ENCODE measurements at regions not wholly inside any gene's neighbourhood (a gene's known extent, or its start where the extent isn't known, plus 50 kb on each side); places are given as distances from the start of the nearest gene placed in this dataset.
"Not testable (repeated sequence)": the region's sequence is repeated elsewhere in the genome, so short reads cannot be mapped to it uniquely, and the experiment has no call there.

GRCh38 chr6:27854421-27854820 lies 57.8 kb downstream of the OR2B2 start:
- H3K27ac ChIP-seq (ENCODE audit: low read depth, low read length) = no peak overlapping the region
- H3K4me3 ChIP-seq (ENCODE audit: low read depth, low read length) = no peak overlapping the region
- H3K4me1 ChIP-seq (ENCODE audit: control insufficient read depth, insufficient read depth, low read length) = peaks cover 13% of the 10 kb centered on the region
- H3K9me3 ChIP-seq (ENCODE audit: control insufficient read depth, insufficient read depth, low read length) = no peaks in the 10 kb centered on the region
- no peaks in the 10 kb centered on the region for H3K36me3 ChIP-seq (ENCODE audit: control insufficient read depth, insufficient read depth, low read length)
- no peaks in the 10 kb centered on the region for H3K27me3 ChIP-seq (ENCODE audit: control insufficient read depth, insufficient read depth, low read length)
- no peak overlapping the region for H3K9ac ChIP-seq (ENCODE audit: low read depth, low read length)

GRCh38 chr6:27851440-27851839 lies 60.8 kb downstream of the OR2B2 start:
- H3K4me1 ChIP-seq (ENCODE audit: control insufficient read depth, insufficient read depth, low read length) = peaks cover 13% of the 10 kb centered on the region
- peak overlapping the region; percentile 26 for H3K27ac ChIP-seq (ENCODE audit: low read depth, low read length)
- no peaks in the 10 kb centered on the region for H3K9me3 ChIP-seq (ENCODE audit: control insufficient read depth, insufficient read depth, low read length)
- no peak overlapping the region for H3K9ac ChIP-seq (ENCODE audit: low read depth, low read length)
- H3K27me3 ChIP-seq (ENCODE audit: control insufficient read depth, insufficient read depth, low read length) = no peaks in the 10 kb centered on the region
- no peaks in the 10 kb centered on the region for H3K36me3 ChIP-seq (ENCODE audit: control insufficient read depth, insufficient read depth, low read length)
- H3K4me3 ChIP-seq (ENCODE audit: low read depth, low read length) = no peak overlapping the region

GRCh38 chr6:27849001-27849400 lies 63.2 kb downstream of the OR2B2 start:
- H3K27ac ChIP-seq (ENCODE audit: low read depth, low read length); H3K9me3 ChIP-seq (ENCODE audit: control insufficient read depth, insufficient read depth, low read length); H3K4me3 ChIP-seq (ENCODE audit: low read depth, low read length); H3K27me3 ChIP-seq (ENCODE audit: control insufficient read depth, insufficient read depth, low read length); H3K9ac ChIP-seq (ENCODE audit: low read depth, low read length); H3K36me3 ChIP-seq (ENCODE audit: control insufficient read depth, insufficient read depth, low read length): not testable (repeated sequence)
- H3K4me1 ChIP-seq (ENCODE audit: control insufficient read depth, insufficient read depth, low read length) = peaks cover 13% of the 10 kb centered on the region

GRCh38 chr6:27847706-27848105 lies 64.5 kb downstream of the OR2B2 start:
- peaks cover 13% of the 10 kb centered on the region for H3K4me1 ChIP-seq (ENCODE audit: control insufficient read depth, insufficient read depth, low read length)
- no peaks in the 10 kb centered on the region for H3K27me3 ChIP-seq (ENCODE audit: control insufficient read depth, insufficient read depth, low read length)
- H3K27ac ChIP-seq (ENCODE audit: low read depth, low read length) = no peak overlapping the region
- H3K9me3 ChIP-seq (ENCODE audit: control insufficient read depth, insufficient read depth, low read length) = no peaks in the 10 kb centered on the region
- H3K4me3 ChIP-seq (ENCODE audit: low read depth, low read length) = no peak overlapping the region
- no peaks in the 10 kb centered on the region for H3K36me3 ChIP-seq (ENCODE audit: control insufficient read depth, insufficient read depth, low read length)
- no peak overlapping the region for H3K9ac ChIP-seq (ENCODE audit: low read depth, low read length)

DNA sequence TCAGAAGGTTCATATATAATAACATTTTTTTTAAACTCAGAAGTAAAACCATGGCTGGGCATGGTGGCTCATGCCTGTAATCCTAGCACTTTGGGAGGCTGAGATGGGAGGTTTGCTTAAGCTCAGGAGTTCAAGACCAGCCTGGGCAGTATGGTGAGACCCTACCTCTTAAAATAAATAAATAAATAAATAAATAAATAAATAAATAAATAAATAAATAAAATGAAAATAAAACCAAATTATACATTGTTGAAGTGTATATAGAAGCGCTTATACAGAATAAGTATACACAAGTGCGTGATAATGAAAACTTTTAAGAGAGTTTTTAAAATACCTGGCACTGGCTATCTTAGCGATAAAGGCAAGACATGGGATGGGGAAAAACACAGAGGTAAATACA lies 71.6 kb downstream of the OR2B2 start:
- Histone ChIP-seq H3K9me3 (ENCODE audit: control insufficient read depth, insufficient read depth, low read length) (no peaks in the 10 kb centered on the region), H3K4me1 (ENCODE audit: control insufficient read depth, insufficient read depth, low read length) (peaks cover 10% of the 10 kb centered on the region), H3K36me3 (ENCODE audit: control insufficient read depth, insufficient read depth, low read length) (no peaks in the 10 kb centered on the region), H3K9ac (ENCODE audit: low read depth, low read length) (no peak overlapping the region), H3K27me3 (ENCODE audit: control insufficient read depth, insufficient read depth, low read length) (no peaks in the 10 kb centered on the region), H3K27ac (ENCODE audit: low read depth, low read length) (no peak overlapping the region), H3K4me3 (ENCODE audit: low read depth, low read length) (no peak overlapping the region)

DNA sequence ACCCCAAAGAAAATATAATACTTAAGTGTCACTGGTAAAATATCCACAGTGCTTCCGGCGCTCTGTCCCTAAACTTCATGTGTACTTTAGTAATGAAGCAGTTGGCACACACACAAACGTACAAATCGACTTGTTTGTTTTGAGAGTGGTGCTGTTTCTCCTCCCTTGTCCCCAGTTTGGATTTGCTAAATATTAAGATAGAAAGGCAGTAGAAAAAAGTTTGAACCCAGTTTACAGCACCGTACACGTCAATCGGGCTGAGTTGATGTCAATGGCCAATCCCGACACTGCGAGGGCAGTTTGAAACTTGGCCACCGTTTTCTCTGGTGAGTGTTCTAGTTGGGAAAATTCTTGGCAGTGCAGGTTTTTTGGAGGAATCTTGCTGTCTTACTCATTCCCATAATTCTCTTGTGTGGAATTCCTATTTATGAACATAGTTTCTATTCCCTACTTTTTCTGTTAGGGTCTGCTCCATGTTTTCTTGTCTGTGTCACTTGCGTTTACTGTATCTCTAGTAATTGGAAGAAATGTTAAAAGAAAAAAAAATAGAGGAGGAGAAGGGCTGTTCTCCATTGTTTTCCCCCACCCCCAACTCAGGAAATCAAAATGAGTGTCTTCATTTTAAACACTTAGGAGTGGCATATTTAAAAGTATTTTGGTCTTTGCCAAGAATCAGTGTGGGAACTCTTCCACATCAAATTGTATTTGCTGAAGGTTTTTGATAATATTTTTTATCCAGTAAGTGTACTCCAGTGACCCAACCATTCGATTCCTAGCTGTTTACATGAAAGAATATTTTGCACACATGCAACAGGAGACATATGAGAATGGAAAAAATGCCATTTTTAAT lies 72.3 kb downstream of the OR2B2 start:
- H3K27me3 ChIP-seq (ENCODE audit: control insufficient read depth, insufficient read depth, low read length) = no peaks in the 10 kb centered on the region
- H3K9ac ChIP-seq (ENCODE audit: low read depth, low read length) = peak overlapping the region; percentile 99
- H3K4me1 ChIP-seq (ENCODE audit: control insufficient read depth, insufficient read depth, low read length) = peaks cover 15% of the 10 kb centered on the region
- no peaks in the 10 kb centered on the region for H3K9me3 ChIP-seq (ENCODE audit: control insufficient read depth, insufficient read depth, low read length)
- peak overlapping the region; percentile 99 for H3K27ac ChIP-seq (ENCODE audit: low read depth, low read length)
- peak overlapping the region; percentile 89 for H3K4me3 ChIP-seq (ENCODE audit: low read depth, low read length)
- H3K36me3 ChIP-seq (ENCODE audit: control insufficient read depth, insufficient read depth, low read length) = no peaks in the 10 kb centered on the region

GRCh38 chr6:27838945-27839625 lies 73.1 kb downstream of the OR2B2 start:
- H3K36me3 ChIP-seq (ENCODE audit: control insufficient read depth, insufficient read depth, low read length) = no peaks in the 10 kb centered on the region
- peak overlapping the region; percentile 99 for H3K27ac ChIP-seq (ENCODE audit: low read depth, low read length)
- H3K4me1 ChIP-seq (ENCODE audit: control insufficient read depth, insufficient read depth, low read length) = peaks cover 16% of the 10 kb centered on the region
- peak overlapping the region; percentile 89 for H3K4me3 ChIP-seq (ENCODE audit: low read depth, low read length)
- no peaks in the 10 kb centered on the region for H3K9me3 ChIP-seq (ENCODE audit: control insufficient read depth, insufficient read depth, low read length)
- H3K9ac ChIP-seq (ENCODE audit: low read depth, low read length) = peak overlapping the region; percentile 99
- H3K27me3 ChIP-seq (ENCODE audit: control insufficient read depth, insufficient read depth, low read length) = no peaks in the 10 kb centered on the region

- H3K27me3 ChIP-seq (ENCODE audit: control insufficient read depth, insufficient read depth, low read length) = no peaks in the 10 kb centered on the region
- H3K9ac ChIP-seq (ENCODE audit: low read depth, low read length) = peak overlapping the region; percentile 99
- H3K36me3 ChIP-seq (ENCODE audit: control insufficient read depth, insufficient read depth, low read length) = no peaks in the 10 kb centered on the region
- H3K4me3 ChIP-seq (ENCODE audit: low read depth, low read length) = peak overlapping the region; percentile 89
- H3K4me1 ChIP-seq (ENCODE audit: control insufficient read depth, insufficient read depth, low read length) = peaks cover 16% of the 10 kb centered on the region
- no peaks in the 10 kb centered on the region for H3K9me3 ChIP-seq (ENCODE audit: control insufficient read depth, insufficient read depth, low read length)
- H3K27ac ChIP-seq (ENCODE audit: low read depth, low read length) = peak overlapping the region; percentile 99
Observed at GRCh38 chr6:27838058-27838944, 73.9 kb downstream of the OR2B2 start.

GRCh38 chr6:27837625-27838057 lies 74.6 kb downstream of the OR2B2 start:
- Histone ChIP-seq H3K36me3 (ENCODE audit: control insufficient read depth, insufficient read depth, low read length) (no peaks in the 10 kb centered on the region), H3K4me1 (ENCODE audit: control insufficient read depth, insufficient read depth, low read length) (peaks cover 16% of the 10 kb centered on the region), H3K27ac (ENCODE audit: low read depth, low read length) (peak overlapping the region; percentile 99), H3K9ac (ENCODE audit: low read depth, low read length) (peak overlapping the region; percentile 99), H3K27me3 (ENCODE audit: control insufficient read depth, insufficient read depth, low read length) (no peaks in the 10 kb centered on the region), H3K4me3 (ENCODE audit: low read depth, low read length) (peak overlapping the region; percentile 89), H3K9me3 (ENCODE audit: control insufficient read depth, insufficient read depth, low read length) (no peaks in the 10 kb centered on the region)

DNA sequence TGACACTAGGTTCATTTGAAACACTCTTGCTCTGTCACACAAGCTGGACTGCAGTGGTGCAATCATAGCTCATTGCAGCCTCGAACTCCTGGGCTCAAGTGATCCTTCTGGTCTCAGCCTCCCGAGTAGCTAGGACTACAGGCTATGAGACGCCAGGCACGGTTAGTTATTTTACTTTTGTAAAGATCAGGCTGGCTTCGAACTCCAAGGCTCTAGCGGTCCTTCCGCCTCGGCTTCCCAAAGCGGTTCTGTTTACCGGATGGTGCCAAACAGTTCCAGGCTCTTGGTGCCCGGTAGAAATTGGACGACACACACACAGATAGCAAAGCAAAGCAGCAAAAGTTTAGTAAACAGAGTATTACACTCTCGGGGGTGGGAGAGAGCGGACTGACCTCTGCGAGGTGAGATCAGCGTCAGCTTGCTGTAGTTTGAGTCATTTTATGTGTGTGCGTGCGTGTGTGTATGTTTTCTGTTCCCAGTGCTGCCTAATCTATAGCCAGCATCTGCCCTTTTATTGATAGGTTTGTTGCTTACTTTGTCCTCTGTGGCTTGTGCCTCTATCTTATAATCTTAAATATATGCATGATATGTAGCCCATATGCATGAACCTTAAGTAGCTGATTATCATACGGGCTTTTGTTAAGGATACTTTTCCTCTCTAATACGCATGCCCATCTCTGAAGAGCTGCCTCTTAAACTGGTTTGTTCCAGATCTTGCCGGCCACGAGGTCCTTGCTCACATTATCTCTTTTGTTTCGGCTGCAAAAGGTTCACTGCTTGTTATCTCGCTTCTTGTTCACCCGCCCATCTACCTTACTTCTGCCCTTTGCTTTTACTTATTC lies 75.2 kb downstream of the OR2B2 start:
- H3K9ac ChIP-seq (ENCODE audit: low read depth, low read length) = peak overlapping the region; percentile 99
- H3K9me3 ChIP-seq (ENCODE audit: control insufficient read depth, insufficient read depth, low read length) = no peaks in the 10 kb centered on the region
- peak overlapping the region; percentile 99 for H3K27ac ChIP-seq (ENCODE audit: low read depth, low read length)
- no peaks in the 10 kb centered on the region for H3K36me3 ChIP-seq (ENCODE audit: control insufficient read depth, insufficient read depth, low read length)
- no peaks in the 10 kb centered on the region for H3K27me3 ChIP-seq (ENCODE audit: control insufficient read depth, insufficient read depth, low read length)
- peak overlapping the region; percentile 89 for H3K4me3 ChIP-seq (ENCODE audit: low read depth, low read length)
- peaks cover 16% of the 10 kb centered on the region for H3K4me1 ChIP-seq (ENCODE audit: control insufficient read depth, insufficient read depth, low read length)

All from HUES48 (cell line).